ENCODE measurements at regions not wholly inside any gene's neighbourhood (a gene's known extent, or its start where the extent isn't known, plus 50 kb on each side); places are given as distances from the start of the nearest gene placed in this dataset.

GRCh38 chr4:110787707-110788106, 164.8 kb upstream of the PITX2 start:
- TF ChIP-seq JUND (IDR thresholded peaks at IDR 0.05; ENCODE audit: low read depth, low read length): no peak
- no peak for TF ChIP-seq CTCF (IDR thresholded peaks at IDR 0.05 in 2 of 3, conservative IDR thresholded peaks at IDR 0.05 in 1 of 3; ENCODE audit: control insufficient read depth in 2 of 3, extremely low read depth in 1 of 3, insufficient read depth in 1 of 3, low read depth in 3 of 3, low read length in 3 of 3)
- no peak for TF ChIP-seq EZH2 (IDR thresholded peaks at IDR 0.05; ENCODE audit: borderline replicate concordance, control insufficient read depth, low read depth, low read length)
- no peak for TF ChIP-seq CBX5 (IDR thresholded peaks at IDR 0.05; ENCODE audit: low read depth)
- TF ChIP-seq ATF3 (IDR thresholded peaks at IDR 0.05; ENCODE audit: borderline replicate concordance, extremely low read depth, low read depth, low read length): no peak
- TF ChIP-seq E2F4 (IDR thresholded peaks at IDR 0.05; ENCODE audit: low read depth, low read length): no peak
- no peak for TF ChIP-seq USF2 (IDR thresholded peaks at IDR 0.05; ENCODE audit: borderline replicate concordance, low read depth, low read length)
